ENCODE measurements at regions not wholly inside any gene's neighbourhood (a gene's known extent, or its start where the extent isn't known, plus 50 kb on each side); places are given as distances from the start of the nearest gene placed in this dataset.

DNA sequence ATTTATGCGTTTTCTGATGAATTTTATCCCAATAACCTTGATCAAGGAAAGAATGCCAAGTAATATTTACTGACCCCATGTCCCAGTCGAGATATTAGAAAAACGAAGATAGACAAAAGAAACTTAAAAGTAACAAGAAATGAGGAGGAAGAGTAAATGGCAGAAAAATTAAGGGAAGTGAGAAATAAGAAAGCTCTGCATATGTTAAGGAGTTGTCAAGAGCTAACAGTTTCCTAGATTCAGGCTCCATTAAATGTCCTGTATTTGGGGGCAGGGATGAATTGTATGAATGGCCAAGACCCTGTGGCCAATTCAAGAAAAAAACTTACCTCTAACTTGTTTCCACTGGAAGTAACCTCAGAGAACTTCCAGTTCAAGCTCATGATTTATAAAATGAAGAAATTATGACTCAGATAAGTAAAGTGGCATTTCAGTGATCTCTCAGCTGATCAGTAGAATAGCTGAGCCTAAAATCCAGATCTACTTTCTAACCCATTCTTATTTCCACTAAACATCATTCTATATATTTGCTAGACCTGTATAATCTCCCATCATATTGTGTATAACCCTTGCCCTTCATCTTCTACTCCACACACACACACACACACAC is 73.2 kb downstream of the ZC3H11B start:
- no peak for FAIRE-seq
- H3K27ac ChIP-seq (ENCODE audit: low read depth in 2 of 2, low read length in 2 of 2) = no peak overlapping the region
- no peak for TF ChIP-seq CTCF (IDR thresholded peaks at IDR 0.05; ENCODE audit: borderline replicate concordance, extremely low read depth, insufficient read depth)

GRCh38 chr1:219538886-219539285 is 74.0 kb downstream of the ZC3H11B start:
- H3K4me1 ChIP-seq (ENCODE audit: control insufficient read depth in 2 of 3, insufficient read depth in 2 of 3, low read depth in 1 of 3, low read length in 3 of 3) = no peaks in the 10 kb centered on the region
- no peak overlapping the region for H3K27ac ChIP-seq (ENCODE audit: low read depth in 2 of 2, low read length in 2 of 2)
- no peak for DNase-seq
- no peaks in the 10 kb centered on the region for H3K9me3 ChIP-seq (ENCODE audit: control insufficient read depth in 2 of 3, insufficient read depth in 1 of 3, low read length in 3 of 3)
- intact Hi-C loops (cut with DNase I) = no loop called here
- TF ChIP-seq CTCF (IDR thresholded peaks at IDR 0.05; ENCODE audit: borderline replicate concordance, extremely low read depth, insufficient read depth) = no peak
- no peak overlapping the region for H3K4me3 ChIP-seq (ENCODE audit: low read length in 3 of 3)
- FAIRE-seq = no peak
- no peaks in the 10 kb centered on the region for H3K36me3 ChIP-seq (ENCODE audit: control insufficient read depth in 2 of 3, insufficient read depth in 3 of 3, low read length in 3 of 3)
- H3K27me3 ChIP-seq (ENCODE audit: control insufficient read depth, insufficient read depth, low read length) = no peaks in the 10 kb centered on the region
- H3K9ac ChIP-seq (ENCODE audit: low read length in 3 of 3) = no peak overlapping the region

More for the DNA sequence above, 73.2 kb downstream of the ZC3H11B start:
- Histone ChIP-seq H3K4me1 (ENCODE audit: control insufficient read depth in 2 of 3, insufficient read depth in 2 of 3, low read depth in 1 of 3, low read length in 3 of 3) (no peaks in the 10 kb centered on the region), H3K9ac (ENCODE audit: low read length in 3 of 3) (no peak overlapping the region), H3K9me3 (ENCODE audit: control insufficient read depth in 2 of 3, insufficient read depth in 1 of 3, low read length in 3 of 3) (no peaks in the 10 kb centered on the region), H3K4me3 (ENCODE audit: low read length in 3 of 3) (no peak overlapping the region), H3K27me3 (ENCODE audit: control insufficient read depth, insufficient read depth, low read length) (no peaks in the 10 kb centered on the region), H3K36me3 (ENCODE audit: control insufficient read depth in 2 of 3, insufficient read depth in 3 of 3, low read length in 3 of 3) (no peaks in the 10 kb centered on the region)
- DNase-seq = no peak
- intact Hi-C loops (cut with DNase I) = no loop called here

DNA sequence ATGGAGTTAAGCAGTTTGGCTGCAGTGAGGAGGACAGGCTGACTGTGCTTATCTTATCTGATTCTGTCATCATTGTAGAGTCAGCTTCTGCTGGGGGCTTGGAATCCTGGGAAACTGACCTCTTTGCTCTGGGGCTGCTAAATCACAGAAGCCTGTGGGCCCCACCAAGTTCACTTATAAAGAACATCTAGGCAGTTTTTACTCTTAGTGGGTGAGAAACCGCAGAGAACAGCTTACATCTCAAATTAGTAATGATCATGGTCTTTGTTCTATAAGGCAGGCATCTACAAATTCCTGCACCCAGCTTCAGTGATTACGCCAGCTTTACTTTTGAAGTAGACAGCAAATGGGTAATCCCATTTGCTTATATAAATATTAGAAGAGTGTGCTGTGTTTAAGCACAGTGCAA is 75.7 kb downstream of the ZC3H11B start:
- FAIRE-seq (no peak), DNase-seq (no peak)
- H3K4me1 ChIP-seq (ENCODE audit: control insufficient read depth in 2 of 3, insufficient read depth in 2 of 3, low read depth in 1 of 3, low read length in 3 of 3) = no peaks in the 10 kb centered on the region
- no peaks in the 10 kb centered on the region for H3K27me3 ChIP-seq (ENCODE audit: control insufficient read depth, insufficient read depth, low read length)
- TF ChIP-seq CTCF (IDR thresholded peaks at IDR 0.05; ENCODE audit: borderline replicate concordance, extremely low read depth, insufficient read depth) = no peak
- H3K36me3 ChIP-seq (ENCODE audit: control insufficient read depth in 2 of 3, insufficient read depth in 3 of 3, low read length in 3 of 3) = no peaks in the 10 kb centered on the region
- no peak overlapping the region for H3K9ac ChIP-seq (ENCODE audit: low read length in 3 of 3)
- intact Hi-C loops (cut with DNase I) = no loop called here
- no peaks in the 10 kb centered on the region for H3K9me3 ChIP-seq (ENCODE audit: control insufficient read depth in 2 of 3, insufficient read depth in 1 of 3, low read length in 3 of 3)
- no peak overlapping the region for H3K27ac ChIP-seq (ENCODE audit: low read depth in 2 of 2, low read length in 2 of 2)
- no peak overlapping the region for H3K4me3 ChIP-seq (ENCODE audit: low read length in 3 of 3)

DNA sequence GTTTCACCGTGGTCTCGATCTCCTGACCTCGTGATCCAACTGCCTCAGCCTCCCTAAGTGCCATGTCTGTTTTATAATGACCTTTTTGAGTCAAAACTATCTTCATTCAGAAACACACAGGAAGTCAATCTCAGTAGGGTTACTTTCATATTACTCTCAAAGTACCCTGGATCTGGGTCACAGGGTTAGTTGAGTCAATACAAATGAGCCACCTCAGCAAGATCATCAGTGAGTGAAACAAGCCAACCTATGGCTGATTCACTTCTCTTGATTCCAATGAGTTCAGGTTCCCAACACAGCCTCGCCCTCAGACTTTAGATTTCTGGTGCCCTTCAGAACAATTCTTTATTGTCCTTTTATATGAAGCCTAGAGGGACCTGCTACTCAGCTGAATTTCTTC is 76.9 kb downstream of the ZC3H11B start:
- Histone ChIP-seq H3K27ac (ENCODE audit: low read depth in 2 of 2, low read length in 2 of 2) (no peak overlapping the region), H3K36me3 (ENCODE audit: control insufficient read depth in 2 of 3, insufficient read depth in 3 of 3, low read length in 3 of 3) (no peaks in the 10 kb centered on the region), H3K4me1 (ENCODE audit: control insufficient read depth in 2 of 3, insufficient read depth in 2 of 3, low read depth in 1 of 3, low read length in 3 of 3) (no peaks in the 10 kb centered on the region), H3K27me3 (ENCODE audit: control insufficient read depth, insufficient read depth, low read length) (no peaks in the 10 kb centered on the region), H3K9ac (ENCODE audit: low read length in 3 of 3) (no peak overlapping the region), H3K4me3 (ENCODE audit: low read length in 3 of 3) (no peak overlapping the region), H3K9me3 (ENCODE audit: control insufficient read depth in 2 of 3, insufficient read depth in 1 of 3, low read length in 3 of 3) (no peaks in the 10 kb centered on the region)
- intact Hi-C loops (cut with DNase I) = no loop called here
- no peak for TF ChIP-seq CTCF (IDR thresholded peaks at IDR 0.05; ENCODE audit: borderline replicate concordance, extremely low read depth, insufficient read depth)
- DNase-seq = no peak
- no peak for FAIRE-seq

Data from kidney (tissue), 13 donors.